ENCODE measurements at regions not wholly inside any gene's neighbourhood (a gene's known extent, or its start where the extent isn't known, plus 50 kb on each side); places are given as distances from the start of the nearest gene placed in this dataset.
"Not testable (repeated sequence)": the region's sequence is repeated elsewhere in the genome, so short reads cannot be mapped to it uniquely, and the experiment has no call there.

DNA sequence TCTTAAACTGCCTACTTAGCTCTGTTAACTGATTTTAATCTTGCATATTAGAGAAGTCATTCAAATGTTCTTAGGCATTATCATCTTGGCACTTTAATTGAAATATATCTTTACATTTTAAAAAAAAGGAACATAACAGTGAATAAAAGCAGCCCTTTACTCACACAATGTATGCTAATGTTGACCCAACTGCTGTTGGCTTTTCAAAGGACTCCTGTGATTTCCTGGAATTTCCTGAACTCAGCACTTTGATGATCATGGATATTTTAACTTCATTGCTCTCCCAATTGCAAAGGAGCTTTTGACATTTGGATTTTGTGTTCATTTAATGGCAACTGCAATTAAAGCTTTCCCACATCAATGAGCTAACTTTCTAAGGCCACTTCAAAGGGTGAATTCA, 1230.3 kb downstream of the DIAPH3 start:
- no peak for DNase-seq

- no peak for DNase-seq
These were observed 1228.0 kb downstream of the DIAPH3 start for GRCh38 chr13:58935689-58936088.

- no peak for DNase-seq
These were observed 1217.5 kb downstream of the DIAPH3 start for GRCh38 chr13:58946274-58946673.

DNA sequence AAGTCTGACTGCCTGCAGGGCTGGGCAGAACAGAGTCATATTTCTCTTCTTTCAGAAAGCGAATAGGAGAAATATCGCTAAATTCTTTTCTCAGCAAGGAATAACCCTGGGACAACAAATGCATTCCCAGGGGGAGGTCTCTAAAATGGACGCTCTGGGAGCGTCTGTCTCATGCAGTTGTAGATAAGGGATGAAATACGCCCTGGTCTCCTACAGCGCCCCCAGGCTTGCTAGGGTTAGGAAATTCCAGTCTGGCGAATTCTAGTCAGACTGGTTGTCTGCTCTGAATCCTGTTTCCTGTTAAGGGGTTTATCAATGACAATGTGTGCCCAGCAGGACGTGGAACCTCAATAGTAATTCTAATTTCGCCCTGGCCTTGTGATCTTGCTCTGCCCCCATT, 1214.1 kb downstream of the DIAPH3 start:
- DNase-seq = no peak

- DNase-seq = no peak
These were observed 1212.8 kb downstream of the DIAPH3 start for GRCh38 chr13:58950911-58951310.

- DNase-seq = no peak
These were observed 1210.1 kb downstream of the DIAPH3 start for GRCh38 chr13:58953638-58954037.

- DNase-seq = no peak
These were observed 1208.0 kb downstream of the DIAPH3 start for GRCh38 chr13:58955546-58956385.

GRCh38 chr13:58958097-58958496, 1205.6 kb downstream of the DIAPH3 start:
- not testable (repeated sequence) for DNase-seq

DNA sequence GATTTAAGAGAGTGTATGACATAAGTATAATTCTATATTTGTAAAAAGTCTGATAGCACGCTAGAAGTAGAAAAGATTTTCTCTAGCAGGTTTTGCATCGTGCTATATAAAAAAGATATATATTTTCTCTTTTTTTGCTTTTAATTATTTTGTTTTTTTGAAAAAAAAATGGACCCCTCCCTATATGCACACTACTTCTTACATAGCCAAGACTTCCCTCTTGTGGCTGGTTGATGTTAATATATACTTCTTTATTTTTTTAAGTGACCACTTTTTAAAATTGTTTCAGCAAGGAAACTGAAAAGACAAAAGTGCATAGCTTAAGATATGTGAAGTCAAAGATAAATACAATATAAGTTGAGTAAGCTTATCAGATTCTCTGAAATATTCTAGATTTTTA, 1202.8 kb downstream of the DIAPH3 start:
- DNase-seq = no peak

DNA sequence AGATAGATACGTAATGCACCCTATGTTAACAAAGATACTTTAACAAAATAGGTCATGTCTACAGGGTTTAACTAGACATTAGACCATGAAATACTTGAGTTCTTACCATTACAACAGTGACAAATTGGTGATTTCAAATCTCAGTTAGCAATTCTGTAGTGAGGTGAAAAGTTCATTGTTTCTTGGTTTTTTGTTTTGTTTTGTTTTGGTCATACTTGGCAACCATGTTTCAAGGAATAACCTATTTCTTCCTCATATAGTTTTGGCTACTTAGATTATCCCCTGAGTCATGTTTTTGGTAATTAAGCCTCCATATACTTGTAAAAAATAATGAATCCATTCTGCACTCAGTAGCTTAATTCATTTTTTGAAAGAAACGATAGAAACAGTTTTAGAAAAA, 1200.4 kb downstream of the DIAPH3 start:
- no peak for DNase-seq

DNA sequence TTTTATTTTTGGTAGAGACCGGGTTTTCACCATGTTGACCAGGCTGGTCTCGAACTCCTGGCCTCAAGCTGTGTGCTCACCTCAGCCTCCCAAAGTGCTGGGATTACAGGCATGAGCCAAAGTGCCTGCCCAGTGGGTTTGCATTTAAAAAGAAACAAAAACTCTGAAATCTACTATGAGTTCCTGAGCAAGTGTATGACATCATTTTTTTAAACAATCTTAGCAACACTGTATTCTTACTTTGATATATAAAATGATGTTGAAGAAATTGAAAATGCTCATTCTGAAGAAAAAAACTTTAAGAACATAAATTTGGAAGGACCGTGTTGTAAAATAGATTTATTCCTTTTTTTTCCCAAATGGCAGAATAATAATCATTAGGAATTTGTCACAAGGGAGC, 1199.7 kb downstream of the DIAPH3 start:
- no peak for DNase-seq

GRCh38 chr13:58977085-58977484, 1186.6 kb downstream of the DIAPH3 start:
- DNase-seq = no peak

DNA sequence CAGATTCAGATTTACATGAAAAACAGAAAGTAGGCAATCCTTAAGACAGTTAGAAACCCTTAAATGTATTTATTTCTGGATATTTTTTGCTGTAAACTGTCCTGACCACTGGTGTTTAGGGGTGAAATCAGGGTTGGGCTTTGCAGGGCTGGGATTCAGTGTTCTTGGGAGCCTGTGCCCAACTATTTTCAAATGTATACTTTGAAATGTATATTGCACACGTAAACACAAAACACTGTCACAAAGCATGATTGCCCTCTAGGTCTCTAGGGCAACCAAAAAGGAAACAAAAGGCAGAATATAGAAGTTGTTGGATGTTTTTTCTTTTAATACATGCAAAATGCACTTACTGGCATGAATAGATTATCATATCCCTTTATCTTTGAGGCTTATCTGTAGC, 1185.4 kb downstream of the DIAPH3 start:
- no peak for DNase-seq

- no peak for DNase-seq
These were observed 1183.9 kb downstream of the DIAPH3 start for GRCh38 chr13:58979851-58980250.

DNA sequence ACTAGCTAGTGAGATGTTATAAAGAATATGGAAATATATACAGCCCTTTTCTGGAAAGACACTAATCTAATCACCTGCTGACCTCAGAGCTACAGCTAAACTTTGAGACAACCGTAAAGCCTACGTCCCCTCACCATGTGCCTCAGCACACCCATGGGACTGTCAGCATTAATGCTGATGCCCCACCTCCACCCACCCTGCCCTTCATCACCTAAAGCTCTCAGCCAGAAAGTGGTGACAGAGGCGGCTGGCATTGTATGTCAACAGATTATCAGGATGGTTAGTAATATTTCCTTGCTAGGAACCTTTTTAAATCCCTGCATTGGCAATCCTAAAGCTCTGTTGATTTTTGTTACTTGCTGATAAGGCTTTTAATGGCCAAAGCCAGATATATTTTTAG, 1177.9 kb downstream of the DIAPH3 start:
- no peak for DNase-seq

- DNase-seq = no peak
These were observed 1174.2 kb downstream of the DIAPH3 start for GRCh38 chr13:58989556-58989955.

GRCh38 chr13:58991826-58992477, 1171.8 kb downstream of the DIAPH3 start:
- no peak for DNase-seq

DNA sequence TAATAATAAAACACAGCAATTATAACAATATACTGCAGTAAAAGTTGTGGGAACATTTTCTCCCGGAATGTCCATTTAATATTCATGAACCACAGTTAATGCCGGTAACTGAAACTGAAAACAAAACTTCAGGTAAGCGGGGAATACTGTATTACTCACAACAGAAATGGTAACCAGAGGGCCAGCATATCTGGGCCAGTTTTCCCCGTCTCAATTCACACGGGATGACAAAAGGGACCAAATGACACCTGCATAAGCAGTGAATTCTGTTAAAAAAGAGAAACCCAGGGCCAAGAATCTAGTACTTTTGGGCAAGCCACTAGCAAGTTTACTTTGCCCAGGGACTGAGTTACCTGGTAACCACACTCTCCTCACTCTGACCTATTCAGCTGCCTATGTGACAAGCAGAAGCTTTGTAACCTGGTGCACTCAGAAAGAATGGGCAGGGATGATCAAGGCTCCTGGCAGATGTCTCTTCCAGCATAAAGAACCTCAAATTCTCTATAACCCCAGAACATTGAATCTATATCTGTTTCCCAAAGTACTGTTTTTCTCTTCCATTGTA, 1171.2 kb downstream of the DIAPH3 start:
- no peak for DNase-seq

DNA sequence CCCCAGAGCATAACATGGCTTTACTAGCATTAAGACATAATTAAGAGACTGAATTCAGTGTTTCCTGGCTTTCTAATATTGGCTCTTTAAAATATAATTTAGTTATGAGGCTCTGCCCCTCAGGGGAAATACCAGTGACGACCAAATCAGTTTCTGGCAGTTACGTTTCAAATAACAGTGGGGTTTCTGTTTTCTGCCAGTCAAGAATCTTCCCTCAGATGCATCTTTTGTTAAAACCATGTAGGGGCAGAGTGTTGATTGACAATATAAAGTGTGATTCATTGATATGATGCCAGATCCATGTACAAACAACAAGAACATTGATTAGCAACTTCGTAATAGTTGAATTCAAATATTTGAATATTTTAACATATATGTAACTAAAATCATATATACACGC, 1169.7 kb downstream of the DIAPH3 start:
- DNase-seq = no peak

DNA sequence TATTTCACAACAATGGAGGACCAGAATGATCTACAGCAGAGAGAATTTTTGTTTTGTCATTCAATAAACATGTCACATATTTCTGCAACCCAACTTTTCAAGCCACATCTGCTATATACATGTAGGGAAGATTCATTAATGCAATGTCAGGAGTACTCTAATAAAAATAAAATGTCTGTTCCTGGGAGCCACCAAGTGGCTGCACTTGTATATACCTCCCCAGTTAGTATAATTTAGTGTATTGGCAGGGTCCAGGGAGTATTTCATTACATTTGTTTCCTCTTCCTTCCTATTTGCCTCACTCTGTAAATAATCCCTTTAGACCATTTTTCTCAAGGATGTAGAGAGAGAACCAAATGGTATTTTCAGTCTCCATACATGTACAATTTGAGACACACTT, 1169.0 kb downstream of the DIAPH3 start:
- no peak for DNase-seq

DNA sequence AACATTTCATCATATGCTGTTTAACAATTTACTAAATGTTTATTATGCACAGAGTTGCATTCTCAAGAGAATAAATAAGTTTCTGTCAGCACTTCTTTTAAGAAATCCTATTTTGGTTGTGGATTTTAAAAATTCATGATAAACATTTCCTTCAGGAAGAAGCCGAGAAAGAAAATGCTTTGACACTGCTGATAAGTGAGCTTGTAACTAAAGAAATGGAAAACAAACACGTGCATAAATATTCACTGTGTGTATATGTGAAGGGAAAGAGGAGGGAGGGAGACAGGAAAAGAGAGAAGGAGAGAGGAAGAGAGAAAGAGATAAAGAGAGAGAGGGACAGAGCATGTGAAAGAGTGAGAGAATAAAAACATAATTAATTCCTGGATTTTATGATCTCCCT, 1165.0 kb downstream of the DIAPH3 start:
- no peak for DNase-seq

- no peak for DNase-seq
These were observed 1163.9 kb downstream of the DIAPH3 start for GRCh38 chr13:58999851-59000250.

- no peak for DNase-seq
These were observed 1163.0 kb downstream of the DIAPH3 start for GRCh38 chr13:59000770-59001169.

GRCh38 chr13:59012731-59013130, 1151.0 kb downstream of the DIAPH3 start:
- no peak for DNase-seq
